ENCODE measurements at regions not wholly inside any gene's neighbourhood (a gene's known extent, or its start where the extent isn't known, plus 50 kb on each side); places are given as distances from the start of the nearest gene placed in this dataset.

DNA sequence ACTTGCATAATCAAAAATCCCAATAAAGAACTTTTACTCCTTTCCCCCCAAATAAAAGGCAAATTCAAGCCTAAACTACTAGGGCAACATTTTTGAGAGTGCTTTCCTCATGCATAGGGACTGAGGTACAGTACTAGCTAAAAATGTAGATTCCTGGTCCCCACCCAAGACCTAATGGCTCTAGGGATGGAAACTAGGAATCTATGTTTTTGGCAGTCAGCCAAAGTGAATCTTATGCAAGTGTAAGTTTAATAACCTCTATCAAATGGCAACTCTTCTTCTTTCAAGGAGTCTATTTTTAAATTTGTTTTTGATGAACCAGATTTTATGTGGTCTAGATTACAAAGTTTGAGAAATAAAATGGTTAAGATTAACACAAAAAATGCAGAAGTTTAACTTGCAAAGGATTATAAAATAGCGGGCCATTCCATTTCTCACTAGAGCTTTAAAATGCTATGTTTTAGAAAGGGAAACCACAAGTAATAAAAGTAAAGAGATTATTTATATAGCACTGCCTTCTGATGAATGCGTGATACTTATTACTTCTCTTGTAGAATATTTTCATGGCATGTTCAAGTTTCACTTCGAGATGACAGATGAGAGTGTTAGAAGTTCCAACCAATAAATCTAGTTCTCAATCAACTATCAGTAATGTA is 70.4 kb upstream of the MDFIC start:
- H3K4me3 ChIP-seq (ENCODE audit: low read length), result no peak overlapping the region
- H3K9me3 ChIP-seq (ENCODE audit: low read length), result no peaks in the 10 kb centered on the region
- peaks cover 4% of the 10 kb centered on the region for H3K4me1 ChIP-seq (ENCODE audit: insufficient read depth, low read length)
- no peak overlapping the region for H2AFZ ChIP-seq (ENCODE audit: low read depth, low read length)
- no peaks in the 10 kb centered on the region for H3K36me3 ChIP-seq (ENCODE audit: insufficient read depth, low read length)
- no peaks in the 10 kb centered on the region for H3K27me3 ChIP-seq (ENCODE audit: insufficient read depth, low read length)

DNA sequence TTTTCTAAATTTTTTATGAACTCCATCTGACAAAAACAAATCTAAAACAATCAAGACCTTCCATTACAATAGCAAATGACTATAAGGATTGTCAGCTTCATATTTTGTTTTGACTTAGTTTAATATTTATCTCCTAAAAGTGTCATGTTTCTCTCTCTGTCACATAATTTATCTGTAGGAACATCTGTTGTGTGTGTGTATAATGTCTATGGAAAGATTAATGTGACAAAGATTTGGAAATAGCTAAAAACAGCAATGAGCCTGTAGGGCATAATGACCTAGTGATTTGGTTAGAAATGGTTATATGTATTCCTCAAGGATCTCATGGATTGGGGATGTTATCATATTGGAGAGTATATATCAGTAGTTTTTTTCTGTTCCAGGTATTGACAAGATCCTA is 69.6 kb upstream of the MDFIC start:
- Histone ChIP-seq H3K27me3 (ENCODE audit: insufficient read depth, low read length) (no peaks in the 10 kb centered on the region), H3K36me3 (ENCODE audit: insufficient read depth, low read length) (no peaks in the 10 kb centered on the region)

DNA sequence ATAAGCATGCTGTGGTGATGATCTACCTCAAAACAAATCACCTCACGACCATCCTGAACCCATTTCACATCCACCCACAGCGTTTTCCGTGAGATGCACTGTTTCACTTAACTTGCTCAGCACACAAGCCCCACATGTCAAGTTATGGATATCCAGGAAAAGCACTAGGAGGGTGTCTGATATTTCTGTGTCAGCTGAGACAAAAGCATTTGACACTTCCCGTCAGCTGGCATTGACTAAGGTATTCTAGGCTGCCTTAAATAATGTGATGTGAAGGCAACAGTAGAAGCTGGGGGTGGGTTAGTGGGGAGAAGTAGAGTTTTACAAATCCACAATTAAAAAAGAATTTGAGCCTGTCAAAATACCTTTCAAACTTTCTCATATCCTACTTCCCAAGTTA is 68.7 kb upstream of the MDFIC start:
- Histone ChIP-seq H3K27me3 (ENCODE audit: insufficient read depth, low read length) (no peaks in the 10 kb centered on the region), H3K4me1 (ENCODE audit: insufficient read depth, low read length) (peaks cover 17% of the 10 kb centered on the region), H2AFZ (ENCODE audit: low read depth, low read length) (no peak overlapping the region), H3K36me3 (ENCODE audit: insufficient read depth, low read length) (no peaks in the 10 kb centered on the region), H3K9me3 (ENCODE audit: low read length) (no peaks in the 10 kb centered on the region), H3K4me3 (ENCODE audit: low read length) (no peak overlapping the region)

More for the DNA sequence above, 69.6 kb upstream of the MDFIC start:
- H3K9me3 ChIP-seq (ENCODE audit: low read length), result no peaks in the 10 kb centered on the region
- peaks cover 11% of the 10 kb centered on the region for H3K4me1 ChIP-seq (ENCODE audit: insufficient read depth, low read length)
- no peak overlapping the region for H2AFZ ChIP-seq (ENCODE audit: low read depth, low read length)
- no peak overlapping the region for H3K4me3 ChIP-seq (ENCODE audit: low read length)

DNA sequence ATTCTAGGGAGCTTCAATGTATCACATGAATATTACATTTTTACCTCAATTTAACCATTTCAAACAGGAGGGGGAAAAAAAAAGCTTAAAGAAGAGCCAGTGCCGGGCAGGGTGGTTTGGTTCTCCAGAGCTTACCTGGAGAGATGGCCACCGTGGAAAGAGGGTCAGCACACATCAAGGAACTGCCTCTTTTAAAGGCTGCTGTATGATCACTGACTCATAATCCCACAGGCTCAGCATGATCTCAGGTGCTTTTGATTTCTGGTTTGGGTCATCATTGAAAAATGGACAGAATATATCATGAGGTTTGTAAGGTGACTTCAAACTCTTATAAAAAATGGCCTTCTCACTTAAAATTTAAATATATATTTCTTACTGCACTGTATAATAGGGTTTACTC is 67.5 kb upstream of the MDFIC start:
- no peak overlapping the region for H3K4me3 ChIP-seq (ENCODE audit: low read length)
- H3K36me3 ChIP-seq (ENCODE audit: insufficient read depth, low read length), result no peaks in the 10 kb centered on the region
- H2AFZ ChIP-seq (ENCODE audit: low read depth, low read length), result no peak overlapping the region
- H3K27me3 ChIP-seq (ENCODE audit: insufficient read depth, low read length), result no peaks in the 10 kb centered on the region
- no peaks in the 10 kb centered on the region for H3K9me3 ChIP-seq (ENCODE audit: low read length)
- peaks cover 17% of the 10 kb centered on the region for H3K4me1 ChIP-seq (ENCODE audit: insufficient read depth, low read length)

DNA sequence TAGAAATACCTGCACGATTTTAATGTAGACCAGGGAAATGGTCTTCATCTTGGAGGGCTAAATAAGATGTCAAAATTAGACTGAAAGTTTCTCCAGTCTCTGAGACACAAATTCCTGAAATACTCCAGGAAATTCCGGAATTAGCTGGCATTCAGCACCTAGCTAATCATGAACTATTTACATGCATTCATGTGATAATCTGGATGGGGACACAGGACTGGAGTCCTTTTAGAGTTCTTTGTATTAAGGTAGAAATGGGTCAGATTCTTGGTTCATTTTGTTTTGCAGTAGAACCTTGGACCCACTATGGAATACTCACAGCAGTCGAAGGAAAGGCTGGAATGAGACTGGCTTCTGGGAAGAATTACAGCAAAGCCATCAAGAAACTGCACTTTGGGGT is 65.3 kb upstream of the MDFIC start:
- Histone ChIP-seq H3K4me3 (ENCODE audit: low read length) (no peak overlapping the region), H3K9me3 (ENCODE audit: low read length) (no peaks in the 10 kb centered on the region), H3K36me3 (ENCODE audit: insufficient read depth, low read length) (no peaks in the 10 kb centered on the region), H3K4me1 (ENCODE audit: insufficient read depth, low read length) (peaks cover 17% of the 10 kb centered on the region), H3K27me3 (ENCODE audit: insufficient read depth, low read length) (no peaks in the 10 kb centered on the region), H2AFZ (ENCODE audit: low read depth, low read length) (peak overlapping the region; percentile 37)

DNA sequence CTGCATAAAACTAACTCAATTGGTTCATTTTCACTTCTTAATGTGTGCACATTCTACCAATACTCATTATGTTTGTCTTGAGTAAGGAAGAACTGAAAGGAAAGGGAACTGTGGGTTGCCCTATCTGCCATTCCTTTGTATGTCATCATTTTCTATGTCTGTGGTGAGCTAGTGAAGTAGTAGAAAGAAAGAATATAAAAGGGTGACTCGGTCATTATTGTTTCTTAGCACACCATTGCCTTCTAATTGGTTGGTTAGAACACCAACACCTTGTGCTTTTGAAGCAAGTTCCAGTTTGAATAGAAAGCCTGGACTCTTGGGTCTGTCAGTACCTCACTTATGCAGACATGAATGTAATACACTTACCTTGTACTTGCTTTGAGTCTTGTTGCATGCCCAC is 64.3 kb upstream of the MDFIC start:
- Histone ChIP-seq H3K27me3 (ENCODE audit: insufficient read depth, low read length) (no peaks in the 10 kb centered on the region), H3K4me1 (ENCODE audit: insufficient read depth, low read length) (peaks cover 17% of the 10 kb centered on the region), H2AFZ (ENCODE audit: low read depth, low read length) (no peak overlapping the region), H3K4me3 (ENCODE audit: low read length) (no peak overlapping the region), H3K9me3 (ENCODE audit: low read length) (no peaks in the 10 kb centered on the region), H3K36me3 (ENCODE audit: insufficient read depth, low read length) (no peaks in the 10 kb centered on the region)

DNA sequence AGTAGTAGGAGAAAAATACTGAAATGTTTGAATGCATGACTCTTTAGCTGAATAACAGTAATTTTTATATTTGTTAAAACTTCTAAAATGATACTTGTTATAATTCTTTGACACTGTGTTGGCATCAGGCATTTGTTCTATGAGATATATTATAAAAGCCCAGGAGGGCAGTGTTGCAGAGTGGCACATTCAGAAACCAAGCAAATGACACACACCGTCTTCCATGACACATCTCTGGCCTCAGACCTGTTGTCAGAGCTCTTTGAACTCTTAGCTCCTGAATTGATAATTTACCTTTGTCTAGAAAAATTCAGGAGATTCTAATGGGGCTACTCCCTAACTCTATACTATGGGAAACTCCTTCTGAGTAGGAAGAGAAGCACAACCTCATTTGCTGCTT is 62.4 kb upstream of the MDFIC start:
- Histone ChIP-seq H3K4me3 (ENCODE audit: low read length) (no peak overlapping the region), H3K36me3 (ENCODE audit: insufficient read depth, low read length) (no peaks in the 10 kb centered on the region), H2AFZ (ENCODE audit: low read depth, low read length) (no peak overlapping the region), H3K9me3 (ENCODE audit: low read length) (no peaks in the 10 kb centered on the region), H3K27me3 (ENCODE audit: insufficient read depth, low read length) (no peaks in the 10 kb centered on the region), H3K4me1 (ENCODE audit: insufficient read depth, low read length) (peaks cover 17% of the 10 kb centered on the region)

DNA sequence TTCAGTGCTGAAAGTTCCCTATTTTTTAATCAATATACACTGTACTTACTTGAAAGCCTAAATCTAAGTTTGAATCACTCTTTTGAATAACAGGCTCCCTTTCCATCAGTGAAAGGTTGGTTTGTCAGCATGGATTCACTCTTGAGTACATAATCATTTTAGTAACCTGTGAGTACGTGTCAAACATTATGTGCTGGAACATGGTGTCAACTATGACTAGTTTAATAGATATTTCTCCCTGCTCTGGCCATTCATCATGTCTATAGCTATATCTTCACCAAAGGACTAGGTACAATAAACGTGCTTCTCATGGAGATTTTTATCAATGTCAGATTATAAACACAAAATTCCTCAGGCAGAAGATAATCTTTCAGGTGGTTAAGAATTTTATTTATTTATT is 61.7 kb upstream of the MDFIC start:
- Histone ChIP-seq H2AFZ (ENCODE audit: low read depth, low read length) (no peak overlapping the region), H3K4me1 (ENCODE audit: insufficient read depth, low read length) (peaks cover 17% of the 10 kb centered on the region), H3K27me3 (ENCODE audit: insufficient read depth, low read length) (no peaks in the 10 kb centered on the region), H3K9me3 (ENCODE audit: low read length) (no peaks in the 10 kb centered on the region), H3K4me3 (ENCODE audit: low read length) (no peak overlapping the region), H3K36me3 (ENCODE audit: insufficient read depth, low read length) (no peaks in the 10 kb centered on the region)

DNA sequence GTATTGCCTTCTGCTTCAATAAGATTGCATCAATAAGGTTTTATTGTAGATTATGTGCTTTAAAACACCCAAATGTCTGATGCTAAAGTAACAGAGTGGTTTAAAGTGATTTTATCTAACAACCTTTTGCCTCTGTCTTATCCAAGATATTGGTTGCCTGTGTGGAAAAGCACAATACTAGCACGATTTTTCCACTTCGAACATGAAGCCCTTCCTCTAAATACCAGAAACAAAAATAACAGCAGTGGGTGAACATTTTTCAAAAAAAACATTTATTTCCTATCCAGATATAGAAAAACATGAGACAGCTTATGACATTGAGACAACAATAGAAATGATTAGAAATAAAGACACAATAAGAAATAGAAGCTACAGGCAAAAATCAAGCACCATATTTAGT is 59.5 kb upstream of the MDFIC start:
- Histone ChIP-seq H3K4me3 (ENCODE audit: low read length) (no peak overlapping the region), H2AFZ (ENCODE audit: low read depth, low read length) (no peak overlapping the region), H3K9me3 (ENCODE audit: low read length) (peaks cover 2% of the 10 kb centered on the region), H3K36me3 (ENCODE audit: insufficient read depth, low read length) (no peaks in the 10 kb centered on the region), H3K4me1 (ENCODE audit: insufficient read depth, low read length) (peaks cover 5% of the 10 kb centered on the region), H3K27me3 (ENCODE audit: insufficient read depth, low read length) (no peaks in the 10 kb centered on the region)

DNA sequence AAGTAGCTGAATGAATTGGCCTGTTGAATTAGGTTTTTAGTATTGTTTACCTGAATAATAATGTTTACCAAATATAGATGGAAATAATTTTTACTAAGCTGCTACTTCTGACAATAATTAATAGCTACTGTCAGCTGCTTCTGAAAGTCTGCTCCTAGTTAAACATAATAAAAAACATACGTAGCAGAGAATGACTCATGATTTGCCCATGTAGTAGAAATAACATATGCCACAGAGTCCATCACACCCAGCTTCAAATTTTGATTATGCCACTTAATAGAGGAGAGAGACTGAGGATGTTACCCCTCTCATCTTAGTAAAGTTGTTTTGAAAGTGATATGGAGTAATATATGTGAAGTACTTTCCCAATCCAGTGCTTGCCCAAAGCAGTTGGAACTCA is 57.6 kb upstream of the MDFIC start:
- no peaks in the 10 kb centered on the region for H3K36me3 ChIP-seq (ENCODE audit: insufficient read depth, low read length)
- H3K9me3 ChIP-seq (ENCODE audit: low read length), result peaks cover 2% of the 10 kb centered on the region

DNA sequence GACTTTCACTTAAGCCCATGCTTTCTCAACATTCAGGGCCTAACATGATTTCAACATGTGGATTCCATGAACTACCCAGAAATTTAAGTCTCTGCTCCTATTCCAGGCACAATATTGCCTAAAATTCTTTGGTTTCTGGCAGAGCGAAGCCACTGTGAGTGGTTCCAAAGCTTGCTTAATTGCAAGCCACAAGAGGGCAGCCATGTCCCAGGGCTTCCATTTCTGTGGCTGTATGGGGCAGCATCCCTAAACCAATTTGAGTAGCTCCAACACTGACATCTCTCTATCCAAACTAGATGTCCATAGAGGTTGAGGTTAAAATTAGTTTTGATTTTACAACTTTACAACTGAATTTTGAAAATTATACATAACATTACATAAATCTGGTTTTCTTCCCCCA is 56.3 kb upstream of the MDFIC start:
- H3K4me1 ChIP-seq (ENCODE audit: insufficient read depth, low read length), result no peaks in the 10 kb centered on the region
- H3K9me3 ChIP-seq (ENCODE audit: low read length), result peaks cover 2% of the 10 kb centered on the region
- H3K4me3 ChIP-seq (ENCODE audit: low read length), result no peak overlapping the region
- H3K36me3 ChIP-seq (ENCODE audit: insufficient read depth, low read length), result no peaks in the 10 kb centered on the region
- H2AFZ ChIP-seq (ENCODE audit: low read depth, low read length), result no peak overlapping the region
- no peaks in the 10 kb centered on the region for H3K27me3 ChIP-seq (ENCODE audit: insufficient read depth, low read length)

More for the DNA sequence above, 57.6 kb upstream of the MDFIC start:
- no peaks in the 10 kb centered on the region for H3K27me3 ChIP-seq (ENCODE audit: insufficient read depth, low read length)
- H3K4me3 ChIP-seq (ENCODE audit: low read length), result no peak overlapping the region
- H3K4me1 ChIP-seq (ENCODE audit: insufficient read depth, low read length), result no peaks in the 10 kb centered on the region
- no peak overlapping the region for H2AFZ ChIP-seq (ENCODE audit: low read depth, low read length)

All from neuron (in vitro differentiated cells).